ENCODE measurements at regions not wholly inside any gene's neighbourhood (a gene's known extent, or its start where the extent isn't known, plus 50 kb on each side); places are given as distances from the start of the nearest gene placed in this dataset.

- TF ChIP-seq, protein P1, sequence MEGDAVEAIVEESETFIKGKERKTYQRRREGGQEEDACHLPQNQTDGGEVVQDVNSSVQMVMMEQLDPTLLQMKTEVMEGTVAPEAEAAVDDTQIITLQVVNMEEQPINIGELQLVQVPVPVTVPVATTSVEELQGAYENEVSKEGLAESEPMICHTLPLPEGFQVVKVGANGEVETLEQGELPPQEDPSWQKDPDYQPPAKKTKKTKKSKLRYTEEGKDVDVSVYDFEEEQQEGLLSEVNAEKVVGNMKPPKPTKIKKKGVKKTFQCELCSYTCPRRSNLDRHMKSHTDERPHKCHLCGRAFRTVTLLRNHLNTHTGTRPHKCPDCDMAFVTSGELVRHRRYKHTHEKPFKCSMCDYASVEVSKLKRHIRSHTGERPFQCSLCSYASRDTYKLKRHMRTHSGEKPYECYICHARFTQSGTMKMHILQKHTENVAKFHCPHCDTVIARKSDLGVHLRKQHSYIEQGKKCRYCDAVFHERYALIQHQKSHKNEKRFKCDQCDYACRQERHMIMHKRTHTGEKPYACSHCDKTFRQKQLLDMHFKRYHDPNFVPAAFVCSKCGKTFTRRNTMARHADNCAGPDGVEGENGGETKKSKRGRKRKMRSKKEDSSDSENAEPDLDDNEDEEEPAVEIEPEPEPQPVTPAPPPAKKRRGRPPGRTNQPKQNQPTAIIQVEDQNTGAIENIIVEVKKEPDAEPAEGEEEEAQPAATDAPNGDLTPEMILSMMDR (IDR thresholded peaks at IDR 0.05; ENCODE audit: low read depth, low read length, missing control alignments): no peak
- DNase-seq (ENCODE audit: low read depth): no peak
- H3K4me3 ChIP-seq (ENCODE audit: low read depth, low read length): no peak overlapping the region
These were observed 441.2 kb upstream of the DSEL start for GRCh38 chr18:67957684-67958083.

DNA sequence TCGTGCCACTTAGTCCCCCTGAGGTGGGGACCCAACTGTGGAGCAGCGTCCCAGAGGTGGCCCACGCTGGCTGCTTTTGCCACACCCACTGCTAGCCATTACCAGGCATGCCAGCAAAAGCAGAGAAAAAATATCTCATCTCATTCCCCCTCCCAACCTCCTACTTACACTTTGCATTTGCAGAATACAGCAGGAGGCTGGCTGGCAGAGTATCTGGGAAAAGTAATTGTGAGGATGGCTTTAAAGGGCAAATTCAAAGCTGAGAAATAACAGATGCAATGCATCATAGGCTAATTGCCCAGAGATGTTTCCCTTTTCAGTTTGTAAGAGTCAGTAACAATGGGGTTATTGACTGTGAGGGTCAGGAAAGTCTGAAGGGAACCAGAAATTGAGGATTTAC, 438.1 kb upstream of the DSEL start:
- TF ChIP-seq, protein P1 (IDR thresholded peaks at IDR 0.05; ENCODE audit: low read depth, low read length, missing control alignments): no peak
- no peak overlapping the region for H3K4me3 ChIP-seq (ENCODE audit: low read depth, low read length)
- no peak for DNase-seq (ENCODE audit: low read depth)

- TF ChIP-seq, protein P1 (IDR thresholded peaks at IDR 0.05; ENCODE audit: low read depth, low read length, missing control alignments): no peak
- no peak overlapping the region for H3K4me3 ChIP-seq (ENCODE audit: low read depth, low read length)
- DNase-seq (ENCODE audit: low read depth): no peak
These were observed 434.6 kb upstream of the DSEL start for GRCh38 chr18:67951137-67951536.

- TF ChIP-seq, protein P1 (IDR thresholded peaks at IDR 0.05; ENCODE audit: low read depth, low read length, missing control alignments): no peak
- no peak for DNase-seq (ENCODE audit: low read depth)
- no peak overlapping the region for H3K4me3 ChIP-seq (ENCODE audit: low read depth, low read length)
These were observed 422.1 kb upstream of the DSEL start for GRCh38 chr18:67938660-67939059.

- DNase-seq (ENCODE audit: low read depth): no peak
- TF ChIP-seq, protein P1 (IDR thresholded peaks at IDR 0.05; ENCODE audit: low read depth, low read length, missing control alignments): no peak
- no peak overlapping the region for H3K4me3 ChIP-seq (ENCODE audit: low read depth, low read length)
These were observed 419.1 kb upstream of the DSEL start for GRCh38 chr18:67935638-67936037.

- DNase-seq (ENCODE audit: low read depth): no peak
- TF ChIP-seq, protein P1 (IDR thresholded peaks at IDR 0.05; ENCODE audit: low read depth, low read length, missing control alignments): no peak
These were observed 416.8 kb upstream of the DSEL start for GRCh38 chr18:67933271-67933670.

DNA sequence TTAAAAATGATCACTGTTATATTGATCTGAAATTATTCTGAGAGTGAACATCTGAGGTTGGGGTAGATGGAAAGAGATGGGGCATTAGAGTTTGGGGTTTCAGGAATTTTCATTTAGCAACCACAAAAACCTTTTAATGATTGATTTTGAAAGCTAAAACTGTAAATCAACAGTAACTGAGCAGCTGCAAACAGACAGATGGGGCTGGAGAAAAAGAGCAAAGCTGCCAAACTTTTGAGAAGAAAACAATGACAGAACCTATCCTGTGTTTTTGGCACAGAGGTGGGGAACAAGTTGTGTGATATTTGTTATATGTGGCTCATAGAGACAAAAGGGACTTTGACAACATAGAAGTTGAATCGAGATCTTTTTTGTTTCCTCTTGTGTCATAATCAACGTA, 415.8 kb upstream of the DSEL start:
- no peak for DNase-seq (ENCODE audit: low read depth)
- no peak overlapping the region for H3K4me3 ChIP-seq (ENCODE audit: low read depth, low read length)
- TF ChIP-seq, protein P1 (IDR thresholded peaks at IDR 0.05; ENCODE audit: low read depth, low read length, missing control alignments): no peak

More at GRCh38 chr18:67933271-67933670, 416.8 kb upstream of the DSEL start:
- no peak overlapping the region for H3K4me3 ChIP-seq (ENCODE audit: low read depth, low read length)
